Activated CD8-positive, alpha-beta memory T cell treated with anti-CD3 and anti-CD28 coated beads, Interleukin-2, amount 50 U/mL, for 4 hours (primary cell): ENCODE measurements at regions not wholly inside any gene's neighbourhood (a gene's known extent, or its start where the extent isn't known, plus 50 kb on each side); places are given as distances from the start of the nearest gene placed in this dataset.
"Not testable (repeated sequence)": the region's sequence is repeated elsewhere in the genome, so short reads cannot be mapped to it uniquely, and the experiment has no call there.

ENCODE experiments used
- DNase-seq: peaks from one replicate; pipeline ENCODE4 v3.0.0-alpha.2; 2020

DNA sequence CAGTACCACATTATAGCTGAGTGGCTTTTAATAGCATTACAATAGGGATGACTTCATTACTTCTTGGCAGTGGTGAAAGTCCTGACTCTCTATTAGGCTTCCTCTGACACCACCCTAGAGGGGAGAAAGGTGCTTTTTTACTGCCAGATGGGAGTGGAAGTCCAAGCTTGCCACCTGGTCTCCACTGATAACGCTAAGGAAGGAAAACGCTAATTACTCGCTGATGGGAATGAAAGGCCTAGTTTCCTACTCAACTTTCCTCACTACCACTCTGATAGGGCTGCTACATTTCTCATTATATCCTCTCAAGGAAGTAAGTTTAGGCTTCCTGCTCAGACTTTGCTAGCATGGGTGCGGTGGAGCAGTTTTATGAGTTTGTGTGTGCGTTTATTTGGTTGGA, 62.3 kb upstream of the PAGE3 start:
- DNase-seq: no peak

DNA sequence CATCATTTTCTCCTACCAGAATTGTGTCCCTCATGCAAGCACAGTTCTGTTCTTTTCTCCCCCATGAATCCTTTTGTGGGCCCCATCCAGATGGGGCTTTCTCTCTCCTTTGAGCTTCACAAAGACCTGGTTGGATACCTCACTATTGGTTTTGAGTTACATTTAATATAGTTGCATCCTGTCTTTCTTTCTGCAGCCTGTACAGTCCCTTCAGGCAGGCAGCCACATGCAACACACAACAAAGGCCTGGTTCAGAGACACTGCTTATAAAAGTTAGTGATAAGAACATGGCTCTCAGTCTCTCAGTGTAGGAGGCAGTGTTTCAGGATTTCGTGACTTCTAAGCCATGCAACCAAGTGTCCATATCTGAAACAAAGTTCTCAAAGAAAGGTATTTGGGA, 70.6 kb upstream of the PAGE3 start:
- DNase-seq: no peak

DNA sequence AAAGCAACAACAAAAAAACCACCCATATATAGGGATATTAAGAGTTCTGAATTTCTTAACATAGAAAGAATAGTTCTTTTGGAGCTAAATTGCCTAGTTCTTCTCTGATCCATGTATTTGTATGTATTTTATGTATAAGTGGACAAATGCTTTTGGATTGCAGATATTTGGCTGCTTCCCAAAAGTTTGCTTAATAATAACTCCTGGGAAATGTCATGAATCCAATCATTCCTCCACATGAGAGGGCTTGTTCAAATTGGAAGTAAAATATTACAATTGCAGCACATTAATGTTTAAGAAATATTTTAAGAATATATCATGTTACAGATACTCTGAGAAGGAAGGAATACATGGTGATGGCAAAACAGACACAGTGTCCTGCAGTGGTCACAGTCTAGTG, 71.5 kb upstream of the PAGE3 start:
- DNase-seq: no peak

DNA sequence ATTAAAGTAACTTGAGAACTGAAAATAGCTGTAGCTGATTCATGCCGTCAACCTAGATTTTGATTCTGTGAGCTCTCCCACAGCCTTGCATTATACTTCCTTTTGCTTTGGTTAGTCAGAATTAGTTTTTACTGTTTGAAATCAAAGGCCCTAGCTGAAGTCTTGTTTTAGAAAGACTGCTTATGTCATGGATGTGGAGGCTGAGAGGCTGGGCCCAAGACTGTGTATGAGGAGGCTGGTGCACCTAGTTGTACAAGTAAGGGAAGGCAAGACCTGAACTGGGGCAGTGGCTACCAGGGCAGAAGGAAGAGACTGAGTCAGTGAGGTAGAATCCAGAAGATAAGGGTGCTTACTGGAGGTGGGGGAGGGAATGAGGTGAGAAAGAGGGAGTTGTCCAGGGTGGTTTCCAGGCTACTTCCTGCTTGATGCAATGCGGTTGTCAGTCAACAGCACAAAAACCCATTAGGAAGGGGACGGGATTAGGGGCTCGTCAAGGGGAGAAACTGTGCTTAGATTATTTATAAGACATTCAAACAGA, 76.2 kb upstream of the PAGE3 start:
- no peak for DNase-seq

DNA sequence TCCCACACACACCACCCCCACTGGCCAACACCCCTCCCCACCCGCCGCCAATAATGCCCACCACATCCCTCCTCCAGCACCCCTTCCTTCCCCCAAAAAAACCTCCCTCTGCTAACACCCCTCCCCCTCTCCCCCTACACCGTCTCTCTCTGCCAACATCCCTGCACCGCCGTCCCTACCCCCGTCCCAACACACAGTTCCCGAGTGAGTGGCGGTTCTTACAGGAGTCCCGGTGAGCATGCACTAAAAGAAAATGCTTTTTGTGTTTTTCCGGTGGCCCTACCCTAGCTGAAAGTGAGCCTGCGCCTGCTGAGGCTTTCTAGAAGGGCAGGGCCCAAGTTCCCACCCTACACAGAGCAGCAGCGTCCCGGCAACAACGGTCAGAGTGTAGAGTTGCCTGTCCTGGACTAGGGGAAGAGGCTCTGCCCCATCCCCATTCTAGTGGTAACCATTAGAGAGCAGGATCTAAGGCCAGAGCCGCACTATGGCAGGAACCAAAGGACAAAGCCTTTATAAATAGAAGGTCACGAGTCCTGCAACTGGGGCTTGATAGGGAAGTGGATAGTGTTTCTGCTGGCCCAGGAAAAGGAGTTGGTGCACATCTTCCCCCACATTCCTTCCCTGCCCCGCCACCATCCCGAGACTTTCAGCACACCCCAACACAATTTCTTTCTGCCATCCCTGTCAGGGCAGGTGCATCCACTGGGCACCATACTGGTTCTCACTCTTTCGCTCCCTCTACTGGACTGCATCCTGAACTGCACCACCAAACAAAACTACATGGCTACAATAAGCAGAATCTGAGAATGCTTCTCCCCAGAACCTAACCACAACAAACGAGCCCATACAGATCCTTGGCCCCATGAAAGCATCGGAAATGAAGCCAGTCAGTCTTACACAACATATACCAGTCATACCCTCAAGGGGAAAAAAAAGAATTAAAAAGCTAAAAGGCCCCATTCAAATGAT, 78.1 kb upstream of the PAGE3 start:
- DNase-seq: peak; percentile 31

DNA sequence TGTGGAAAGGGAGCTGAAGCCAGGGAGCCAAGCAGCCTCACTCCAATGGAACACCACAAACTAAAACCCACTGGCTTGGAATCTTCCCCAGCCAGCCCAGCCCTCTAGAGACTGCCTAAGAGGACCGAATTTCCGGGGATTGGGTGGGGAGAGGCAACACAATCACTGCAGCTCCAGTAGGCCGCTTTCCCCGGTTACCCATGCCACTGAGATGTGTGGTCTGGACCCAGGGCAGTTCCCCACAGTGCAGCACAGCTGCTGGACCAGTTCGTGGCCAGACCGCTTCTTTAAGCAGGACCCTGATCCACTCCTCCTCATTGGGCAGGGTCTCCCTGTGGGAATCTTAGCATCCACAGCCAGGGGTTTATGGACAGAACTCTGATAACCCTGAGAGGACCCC, 91.9 kb upstream of the PAGE3 start:
- no peak for DNase-seq

DNA sequence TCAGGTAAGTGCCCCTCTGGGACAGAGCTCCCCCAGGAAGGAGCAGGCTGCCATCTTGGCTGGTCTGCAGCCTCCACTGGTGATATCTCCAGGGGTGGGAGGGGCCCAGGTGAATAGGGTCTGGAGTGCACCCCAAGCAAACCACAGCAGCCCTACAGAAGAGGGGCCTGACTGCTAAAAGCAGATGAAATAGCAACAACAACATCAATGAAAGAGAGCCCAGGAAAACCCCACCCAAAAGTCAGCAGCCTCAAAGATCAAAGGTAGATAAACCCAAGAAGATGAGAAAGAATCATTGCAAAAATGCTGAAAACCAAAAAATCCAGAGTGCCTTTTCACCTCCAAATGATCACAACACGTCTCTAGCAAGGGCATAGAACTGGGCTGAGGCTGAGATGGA, 92.5 kb upstream of the PAGE3 start:
- no peak for DNase-seq

DNA sequence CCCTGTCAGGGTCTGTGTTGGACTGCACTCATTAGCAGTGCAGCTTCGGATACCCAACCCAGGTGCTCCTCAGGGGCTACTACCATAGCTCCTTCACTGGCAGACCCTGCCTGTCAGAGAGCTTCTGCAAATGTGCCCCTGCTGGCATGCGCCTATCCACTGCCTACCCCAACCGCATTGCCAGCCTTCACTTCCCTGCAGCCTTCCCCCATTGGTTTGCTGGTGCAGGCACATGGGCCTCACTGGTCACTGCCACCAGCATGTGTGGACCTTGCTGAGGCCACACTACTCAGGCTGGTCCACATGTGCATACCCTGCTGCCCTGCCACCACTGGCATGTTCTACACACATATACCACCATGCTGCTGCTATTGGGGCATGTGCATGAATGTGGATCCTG, 72.5 kb upstream of the MAGEH1 start:
- no peak for DNase-seq

DNA sequence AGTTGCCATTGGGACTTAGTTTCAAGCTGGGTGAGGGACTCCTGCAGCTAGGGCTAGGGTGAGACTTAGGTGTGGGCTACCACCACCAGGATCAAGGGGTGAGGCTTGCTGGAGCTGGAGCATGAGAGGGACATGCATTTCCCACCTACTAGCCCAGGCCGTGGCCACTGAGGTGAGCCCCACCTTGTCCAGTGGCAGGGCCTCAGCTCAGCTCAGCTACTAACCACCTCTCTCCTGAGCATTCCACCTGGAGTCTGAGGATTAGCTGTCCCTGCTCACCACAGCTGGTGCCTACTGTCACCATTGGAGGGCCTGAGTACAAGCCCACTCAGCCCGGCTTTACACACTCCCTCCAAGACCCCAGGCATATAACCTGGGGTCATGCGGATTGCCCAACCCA, 62.6 kb upstream of the MAGEH1 start:
- DNase-seq: no peak

DNA sequence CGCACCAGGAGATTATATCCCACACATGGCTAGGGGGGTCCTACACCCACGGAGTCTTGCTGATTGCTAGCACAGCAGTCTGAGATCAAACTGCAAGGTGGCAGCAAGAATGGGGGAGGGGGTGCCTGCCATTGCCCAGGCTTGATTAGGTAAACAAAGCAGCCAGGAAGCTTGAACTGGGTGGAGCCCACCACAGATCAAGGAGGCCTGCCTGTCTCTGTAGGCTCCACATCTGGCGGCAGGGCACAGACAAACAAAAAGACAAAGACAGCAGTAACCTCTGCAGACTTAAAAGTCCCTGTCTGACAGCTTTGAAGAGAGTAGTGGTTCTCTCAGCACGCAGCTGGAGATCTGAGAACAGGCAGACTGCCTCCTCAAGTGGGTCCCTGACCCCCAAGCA, 55.1 kb upstream of the MAGEH1 start:
- not testable (repeated sequence) for DNase-seq
